Tibial artery (tissue), 4 donors: ENCODE measurements at regions not wholly inside any gene's neighbourhood (a gene's known extent, or its start where the extent isn't known, plus 50 kb on each side); places are given as distances from the start of the nearest gene placed in this dataset.
A peak's percentile ranks its signal among the peaks of the same experiment; 100 is the strongest.

Source experiments
- DNase-seq, 2 donors: peaks; one replicate each; pipeline ENCODE4 v3.0.0-alpha.2; 2019
- H3K27ac ChIP-seq, 2 donors: fragments of 200-600 bp; sonication (generic) in 1 of 2; 1 replicate in 1 of 2; 2 replicates in 1 of 2; pipeline ENCODE4 v1.5.1; 2018 to 2019; ENCODE audit warnings: mild to moderate bottlenecking in 1 of 2
- H3K27me3 ChIP-seq, 2 donors: fragments of 200-600 bp; sonication (generic) in 1 of 2; one replicate each; pipeline versions ENCODE4 v1.5.1 to v1.6.0; 2016 to 2019
- H3K36me3 ChIP-seq, 3 donors: fragments of 200-600 bp; sonication (generic) in 2 of 3; one replicate each; pipeline ENCODE4 v1.5.1; 2016 to 2019; ENCODE audit warnings: mild to moderate bottlenecking in 2 of 3
- H3K4me1 ChIP-seq, 4 donors: fragments of 200-600 bp; sonication (generic) in 2 of 4; 1 replicate in 3 of 4; 2 replicates in 1 of 4; pipeline ENCODE4 v1.5.1; 2016 to 2019
- H3K4me3 ChIP-seq, 2 donors: fragments of 200-600 bp; sonication (generic) in 1 of 2; 1 replicate in 1 of 2; 2 replicates in 1 of 2; pipeline ENCODE4 v1.5.1; 2018 to 2019; ENCODE audit warnings: mild to moderate bottlenecking in 2 of 2
- H3K9me3 ChIP-seq, 3 donors: fragments of 200-600 bp; sonication (generic) in 1 of 3; one replicate each; pipeline ENCODE4 v1.5.1; 2016 to 2019
- CTCF ChIP-seq, 2 experiments: fragments of 200-600 bp in 1 of 2; fragments of 450-650 bp in 1 of 2; IDR thresholded peaks; one replicate each; pipeline ENCODE4 v1.5.1; 2017 to 2019; ENCODE audit warnings: antibody characterized with exemption in 2 of 2, mild to moderate bottlenecking in 1 of 2, moderate library complexity in 1 of 2
- intact Hi-C: fragments of 100-400 bp; cut with DNase I; formaldehyde crosslinking; loops from one replicate; pipeline ENCODE4 v1.15.0; 2023; ENCODE audit warnings: low total_unique reads

DNA sequence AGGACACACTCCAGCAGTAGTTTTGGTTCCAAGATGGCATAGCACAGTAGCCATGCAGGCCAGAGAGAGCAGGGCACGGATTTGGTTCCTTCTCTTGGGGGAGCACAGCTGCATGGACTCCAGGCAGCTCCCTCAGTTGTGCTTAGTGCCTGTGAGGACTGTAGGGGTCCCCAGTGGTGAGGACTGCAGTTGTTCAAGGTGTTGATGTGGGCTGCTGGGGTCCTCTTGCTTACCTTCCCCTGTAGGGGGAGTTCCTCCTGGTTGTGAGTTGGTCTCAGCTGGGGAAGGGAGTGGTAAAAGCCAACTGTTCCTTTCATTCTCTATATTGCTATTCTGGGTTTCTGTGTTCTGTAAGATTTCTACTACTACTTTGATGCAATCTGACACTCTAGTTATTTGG, 606.5 kb downstream of the MAGEB5 start:
- no peak overlapping the region for H3K4me3 ChIP-seq
- H3K4me1 ChIP-seq: no peaks in the 10 kb centered on the region
- H3K27me3 ChIP-seq: no peaks in the 10 kb centered on the region
- DNase-seq: no peak
- H3K9me3 ChIP-seq: no peaks in the 10 kb centered on the region
- TF ChIP-seq CTCF (IDR thresholded peaks at IDR 0.05): no peak
- H3K27ac ChIP-seq: no peak overlapping the region
- no peaks in the 10 kb centered on the region for H3K36me3 ChIP-seq
- intact Hi-C loops: no loop called here

DNA sequence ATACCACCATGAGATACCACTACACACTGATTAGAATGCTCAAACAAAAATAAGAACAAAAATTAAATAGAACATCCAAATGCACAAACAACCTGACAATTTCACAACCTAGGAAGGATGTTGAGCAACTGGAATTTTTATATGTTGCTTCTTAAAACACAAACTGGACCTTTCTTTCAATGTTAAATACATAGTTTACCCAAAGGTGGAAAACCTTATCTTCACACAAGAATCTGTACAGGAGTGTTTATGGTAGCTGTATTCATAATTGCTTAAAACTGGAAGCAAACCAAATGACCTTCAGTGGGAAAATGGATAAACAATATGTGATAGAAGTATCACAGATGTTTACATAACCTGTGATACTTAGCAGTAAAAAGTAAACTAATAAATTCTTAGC, 573.8 kb downstream of the MAGEB5 start:
- no peaks in the 10 kb centered on the region for H3K36me3 ChIP-seq
- no peaks in the 10 kb centered on the region for H3K9me3 ChIP-seq
- no peak for TF ChIP-seq CTCF (IDR thresholded peaks at IDR 0.05)
- H3K27ac ChIP-seq: no peak overlapping the region
- no peak for DNase-seq
- H3K27me3 ChIP-seq: no peaks in the 10 kb centered on the region
- no peaks in the 10 kb centered on the region for H3K4me1 ChIP-seq
- H3K4me3 ChIP-seq: no peak overlapping the region
- intact Hi-C loops: no loop called here

- intact Hi-C loops: no loop called here
- Histone ChIP-seq H3K9me3 (no peaks in the 10 kb centered on the region), H3K36me3 (no peaks in the 10 kb centered on the region), H3K4me3 (no peak overlapping the region), H3K27ac (no peak overlapping the region), H3K27me3 (no peaks in the 10 kb centered on the region), H3K4me1 (no peaks in the 10 kb centered on the region)
- no peak for DNase-seq
- no peak for TF ChIP-seq CTCF (IDR thresholded peaks at IDR 0.05)
Measured at GRCh38 chrX:26788402-26788998, 572.5 kb downstream of the MAGEB5 start.

- TF ChIP-seq CTCF (IDR thresholded peaks at IDR 0.05): peak; percentile 33 to 34
- H3K4me3 ChIP-seq: no peak overlapping the region
- no peaks in the 10 kb centered on the region for H3K4me1 ChIP-seq
- no peaks in the 10 kb centered on the region for H3K36me3 ChIP-seq
- no peaks in the 10 kb centered on the region for H3K27me3 ChIP-seq
- H3K9me3 ChIP-seq: no peaks in the 10 kb centered on the region
- intact Hi-C loops: no loop called here
- DNase-seq: no peak
- no peak overlapping the region for H3K27ac ChIP-seq
Measured at GRCh38 chrX:26783512-26784225, 567.7 kb downstream of the MAGEB5 start.

DNA sequence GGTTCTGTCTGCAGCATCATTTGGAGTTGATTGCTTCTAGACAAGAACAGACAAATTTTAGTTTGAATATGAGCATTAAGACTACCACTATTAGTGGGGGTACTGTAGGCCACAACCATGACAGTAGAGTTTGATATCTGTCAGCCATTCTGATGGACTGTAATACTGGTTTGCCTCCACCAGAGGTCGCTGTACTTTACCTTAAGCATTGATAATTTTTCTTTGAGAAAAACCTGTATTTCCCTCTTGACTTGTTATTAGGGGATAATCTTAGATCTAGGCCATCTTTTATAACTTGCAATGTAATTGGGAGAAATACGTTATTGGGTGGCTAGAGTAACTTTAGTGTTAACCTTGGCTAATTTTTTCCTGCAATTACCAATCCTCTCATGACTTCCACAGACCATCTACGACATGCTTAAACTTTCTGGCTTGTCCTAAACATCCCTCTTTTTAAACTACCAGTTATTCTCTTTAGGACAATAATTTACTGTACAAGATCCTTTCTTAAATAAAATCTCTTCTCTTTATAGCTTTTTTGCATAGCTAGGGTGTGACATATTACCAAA, 562.4 kb downstream of the MAGEB5 start:
- no peak overlapping the region for H3K4me3 ChIP-seq
- DNase-seq: no peak
- no peaks in the 10 kb centered on the region for H3K36me3 ChIP-seq
- H3K9me3 ChIP-seq: no peaks in the 10 kb centered on the region
- no peak overlapping the region for H3K27ac ChIP-seq
- H3K27me3 ChIP-seq: no peaks in the 10 kb centered on the region
- intact Hi-C loops: no loop called here
- H3K4me1 ChIP-seq: no peaks in the 10 kb centered on the region
- no peak for TF ChIP-seq CTCF (IDR thresholded peaks at IDR 0.05)
